ENCODE measurements at regions not wholly inside any gene's neighbourhood (a gene's known extent, or its start where the extent isn't known, plus 50 kb on each side); places are given as distances from the start of the nearest gene placed in this dataset.
"Not testable (repeated sequence)": the region's sequence is repeated elsewhere in the genome, so short reads cannot be mapped to it uniquely, and the experiment has no call there.

- no peak for DNase-seq (ENCODE audit: low spot score)
These were observed 149.6 kb upstream of the TLE3 start for GRCh38 chr15:70247281-70247680.

DNA sequence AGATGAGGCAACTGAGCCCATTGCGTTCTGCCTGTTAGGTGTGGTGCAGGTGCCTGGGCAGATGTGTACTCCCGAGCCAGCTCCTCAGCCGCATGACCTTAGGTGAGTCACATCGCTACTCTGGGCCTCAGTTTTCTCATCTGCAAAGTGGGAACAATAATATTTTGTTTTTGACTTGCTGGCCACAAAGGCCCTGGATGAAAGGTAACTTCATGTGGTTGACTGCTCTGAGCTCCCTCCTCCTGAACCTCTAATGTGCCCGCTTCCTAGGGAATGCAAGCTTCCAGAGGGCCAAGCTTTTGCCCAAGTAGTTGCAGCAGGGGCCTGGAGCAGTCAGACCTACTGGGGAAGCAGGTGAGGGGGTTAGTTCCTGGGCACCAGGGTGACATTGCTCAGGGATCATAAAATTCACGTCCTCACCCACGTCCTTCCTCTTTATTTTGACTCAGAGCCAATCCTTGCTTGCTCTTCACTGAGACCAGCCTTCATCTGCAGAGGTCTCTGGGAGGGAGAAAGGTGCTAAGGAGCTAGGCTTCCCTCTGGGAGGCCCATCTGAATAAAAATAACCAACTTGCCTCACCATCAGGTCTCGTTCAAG lies 149.0 kb upstream of the TLE3 start:
- no peak for DNase-seq (ENCODE audit: low spot score)

GRCh38 chr15:70245932-70246622 lies 148.4 kb upstream of the TLE3 start:
- peak; percentile 82 for DNase-seq (ENCODE audit: low spot score)

- no peak for DNase-seq (ENCODE audit: low spot score)
These were observed 147.3 kb upstream of the TLE3 start for GRCh38 chr15:70244978-70245542.

DNA sequence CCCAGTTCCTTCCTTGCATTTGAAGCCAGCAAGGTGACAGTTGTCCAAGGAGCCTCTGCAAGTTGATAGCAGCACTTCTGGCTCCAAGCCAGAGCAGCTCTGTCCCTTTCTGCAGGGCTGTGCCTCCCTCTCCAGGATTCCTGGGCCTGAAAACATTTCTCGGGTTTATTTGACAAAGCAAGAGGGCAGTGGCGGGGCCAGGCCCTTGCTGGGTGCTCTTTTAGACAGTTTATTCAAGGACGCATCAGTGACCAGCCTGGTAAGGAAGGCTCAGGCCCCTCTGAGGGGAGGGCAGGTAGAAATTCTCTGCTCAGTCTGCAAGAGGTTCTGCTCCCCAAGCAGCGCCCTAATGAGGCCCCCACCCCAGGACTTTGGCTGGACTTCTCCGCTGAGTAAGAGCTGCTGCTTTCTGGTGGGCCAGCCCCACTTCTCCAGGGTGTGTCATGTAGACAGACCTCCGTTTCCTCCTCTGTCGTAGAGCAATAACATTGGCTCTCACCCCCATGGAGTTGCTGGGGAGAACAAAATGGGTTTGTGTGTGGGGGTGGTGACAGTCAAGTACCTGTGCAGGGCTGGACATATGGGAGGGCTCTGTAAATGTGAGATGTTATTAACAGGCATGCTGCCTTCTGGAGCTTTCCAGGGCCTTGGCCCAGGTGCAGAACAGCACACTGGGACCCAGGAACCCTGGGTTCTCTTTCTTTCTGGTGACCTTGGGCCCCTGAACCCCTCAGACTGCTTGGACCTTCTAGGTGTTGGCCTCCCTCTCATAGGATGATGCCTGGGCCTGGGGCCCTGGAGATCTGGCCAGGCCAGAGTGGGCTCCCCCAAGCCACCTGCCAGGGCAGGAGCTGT lies 146.2 kb upstream of the TLE3 start:
- DNase-seq (ENCODE audit: low spot score) = peak; percentile 18

DNA sequence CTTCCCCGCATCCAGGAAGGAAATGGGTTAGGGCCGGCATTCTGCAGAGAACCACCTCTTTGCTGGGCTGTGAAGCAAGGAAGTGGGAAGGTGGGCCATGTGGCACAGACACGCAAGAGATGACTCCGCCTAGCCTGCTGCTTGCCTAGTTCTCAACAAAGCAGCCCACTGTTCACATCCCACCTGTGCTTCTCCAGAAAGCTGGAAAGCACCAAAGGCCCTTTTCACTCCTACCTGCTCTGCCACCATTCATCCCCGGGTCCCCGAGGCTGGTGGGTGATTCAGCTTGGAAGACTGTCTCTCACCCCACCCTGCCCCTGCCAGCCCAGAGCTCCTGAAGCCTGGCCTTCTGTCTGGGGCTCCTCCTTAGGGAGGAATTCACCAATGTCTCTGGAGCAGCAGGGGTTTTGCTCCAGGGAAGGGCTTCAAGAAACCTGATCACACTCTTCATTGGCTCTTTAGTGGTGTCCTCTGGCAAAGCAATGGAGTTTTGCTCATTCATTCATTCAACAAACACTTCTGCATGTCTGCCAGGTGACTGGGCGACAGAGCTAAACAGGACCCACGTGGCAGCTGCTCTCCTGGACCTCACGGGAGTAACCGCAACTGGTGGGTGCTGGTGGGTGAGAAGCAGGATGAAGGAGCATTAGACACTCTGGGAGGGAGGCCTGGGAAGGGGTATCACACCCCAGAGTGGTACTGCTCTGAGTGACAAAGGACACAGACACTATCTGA lies 145.4 kb upstream of the TLE3 start:
- DNase-seq (ENCODE audit: low spot score) = peak; percentile 37

DNA sequence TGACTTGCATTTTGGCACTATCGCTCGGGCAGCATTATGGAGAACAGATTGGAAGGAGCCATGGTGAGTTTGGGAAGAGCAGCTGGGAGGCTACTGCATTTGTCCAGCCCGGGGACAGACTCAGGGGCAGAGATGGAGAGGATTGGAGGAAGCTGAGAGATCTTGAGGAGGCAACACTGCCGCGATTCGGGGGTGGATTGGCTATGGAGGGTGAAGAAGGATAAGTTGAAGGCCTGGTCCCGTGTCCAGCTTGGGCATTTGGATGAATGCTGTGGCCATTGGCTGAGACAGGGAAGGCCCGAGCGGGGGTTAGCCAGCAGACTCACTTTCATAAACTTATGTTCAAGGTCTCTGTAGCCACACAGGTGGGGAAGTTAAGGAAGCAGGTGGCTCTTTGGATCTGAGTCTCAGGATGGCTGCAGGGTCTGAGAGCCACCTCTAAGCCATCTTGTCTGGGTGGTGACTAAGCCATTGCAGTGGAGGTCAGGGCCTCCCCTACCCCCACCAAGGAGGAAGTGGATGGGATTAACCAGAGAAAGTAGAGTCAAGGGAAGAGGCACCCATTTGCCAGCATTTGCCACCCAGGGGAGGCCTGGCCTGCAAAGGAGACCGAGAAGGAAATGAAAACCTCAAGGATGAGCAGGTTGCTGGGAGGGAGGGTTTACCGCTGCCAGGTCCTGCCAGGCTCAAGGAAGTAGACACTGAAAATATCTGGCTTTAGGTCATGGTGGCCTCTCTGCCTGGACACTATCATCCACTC lies 144.0 kb upstream of the TLE3 start:
- peak; percentile 77 for DNase-seq (ENCODE audit: low spot score)

DNA sequence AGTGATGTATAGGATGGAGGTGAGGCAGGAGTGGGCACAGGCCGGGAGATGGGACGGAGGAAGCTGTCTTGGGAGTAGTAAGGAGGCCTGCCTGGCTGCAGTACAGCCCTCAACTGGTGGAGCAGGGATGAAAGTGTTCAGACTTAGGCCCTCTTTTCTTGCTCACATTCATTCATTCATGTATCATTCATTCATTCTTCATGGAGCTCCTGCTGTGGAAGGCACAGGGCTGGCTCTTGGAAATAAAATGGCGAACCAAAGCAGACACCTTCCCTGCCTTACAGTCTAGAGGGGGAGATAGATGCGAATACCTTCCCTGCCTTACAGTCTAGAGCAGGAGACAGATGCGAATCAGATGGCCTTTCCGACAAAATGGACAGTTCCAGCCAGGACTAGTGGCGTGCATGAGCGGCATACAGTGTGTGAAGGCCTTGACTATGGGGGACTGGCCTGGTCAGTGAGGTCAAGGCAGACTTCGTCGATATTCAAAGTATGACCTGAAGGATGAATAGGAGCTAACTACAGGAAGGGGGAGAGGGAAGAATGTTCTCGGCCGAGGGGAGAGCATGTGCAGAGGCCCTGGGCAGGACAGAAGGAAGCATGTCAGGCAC lies 143.2 kb upstream of the TLE3 start:
- DNase-seq (ENCODE audit: low spot score) = no peak

GRCh38 chr15:70240082-70240481 lies 142.4 kb upstream of the TLE3 start:
- DNase-seq (ENCODE audit: low spot score) = no peak

GRCh38 chr15:70238917-70239316 lies 141.2 kb upstream of the TLE3 start:
- no peak for DNase-seq (ENCODE audit: low spot score)

DNA sequence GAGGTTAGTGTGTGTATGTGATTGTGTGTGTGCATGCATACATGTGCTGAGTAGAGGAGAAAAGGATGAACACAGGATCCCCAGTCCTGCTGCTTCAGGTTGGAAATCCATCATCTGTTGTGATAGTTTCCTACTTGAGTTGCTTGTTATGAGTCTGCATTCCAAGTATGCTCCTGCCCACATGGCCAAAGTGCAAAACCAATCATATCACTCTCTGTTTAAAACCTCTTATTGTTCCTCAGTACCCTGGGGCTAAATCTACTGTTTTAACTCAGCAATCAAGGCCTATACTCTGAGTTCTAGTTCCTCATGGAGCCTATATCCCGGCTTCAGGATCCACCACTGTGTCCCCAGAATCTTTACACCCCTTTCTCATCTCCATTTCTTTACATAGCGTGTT lies 139.9 kb upstream of the TLE3 start:
- no peak for DNase-seq (ENCODE audit: low spot score)

DNA sequence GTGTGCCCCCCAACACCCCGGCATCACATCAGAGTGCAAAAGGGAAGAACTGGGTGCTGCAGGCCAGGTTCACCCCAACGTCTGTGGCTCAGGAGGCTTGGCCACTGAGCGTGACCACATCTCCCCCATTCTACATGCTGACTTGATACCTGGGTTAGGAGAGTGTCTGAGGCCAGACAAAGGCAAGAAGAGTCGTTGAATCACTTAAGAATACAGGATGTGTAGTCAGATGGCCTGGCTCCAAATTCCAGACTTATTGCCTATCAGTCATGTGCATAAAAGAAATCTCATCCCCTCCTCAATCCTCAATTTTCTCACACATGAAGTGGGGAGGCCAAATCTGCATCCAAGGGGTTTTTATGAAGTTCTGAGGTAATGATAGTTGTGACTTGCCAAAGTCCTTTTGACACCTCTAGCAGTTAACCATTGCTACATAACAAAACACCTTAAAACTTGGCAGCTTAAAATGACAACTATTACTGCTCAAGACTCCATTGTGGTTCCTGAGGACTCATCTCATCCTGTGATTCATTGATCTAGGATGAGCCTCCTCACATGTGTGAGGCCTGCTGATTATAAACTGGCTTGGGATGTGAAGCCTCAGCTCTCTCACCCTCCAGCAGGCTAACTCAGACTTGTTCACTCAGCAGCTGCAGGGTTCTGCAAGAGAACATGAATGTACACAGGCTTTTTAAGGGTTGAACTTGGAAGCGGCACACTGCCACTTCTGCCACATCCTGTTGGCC lies 138.8 kb upstream of the TLE3 start:
- peak; percentile 92 for DNase-seq (ENCODE audit: low spot score)

DNA sequence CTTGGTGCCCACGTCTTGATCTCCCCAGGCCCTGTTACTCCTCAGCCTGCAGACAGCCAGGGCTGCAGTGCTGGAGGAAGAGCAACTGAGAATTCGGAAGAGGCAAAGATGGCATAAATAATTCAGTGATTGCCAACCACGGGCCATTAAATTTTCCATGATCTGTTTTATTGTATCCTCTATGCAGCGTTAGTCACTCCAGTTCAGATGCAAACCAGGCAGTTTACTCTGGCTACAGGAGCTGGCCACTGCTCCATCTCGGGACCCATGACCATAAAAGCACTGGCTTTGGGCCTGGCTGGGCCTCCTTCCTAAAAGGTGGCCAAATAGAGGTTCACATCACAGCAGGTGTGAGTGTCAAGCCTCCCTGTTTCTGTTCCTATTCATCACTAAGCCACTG lies 137.6 kb upstream of the TLE3 start:
- no peak for DNase-seq (ENCODE audit: low spot score)

DNA sequence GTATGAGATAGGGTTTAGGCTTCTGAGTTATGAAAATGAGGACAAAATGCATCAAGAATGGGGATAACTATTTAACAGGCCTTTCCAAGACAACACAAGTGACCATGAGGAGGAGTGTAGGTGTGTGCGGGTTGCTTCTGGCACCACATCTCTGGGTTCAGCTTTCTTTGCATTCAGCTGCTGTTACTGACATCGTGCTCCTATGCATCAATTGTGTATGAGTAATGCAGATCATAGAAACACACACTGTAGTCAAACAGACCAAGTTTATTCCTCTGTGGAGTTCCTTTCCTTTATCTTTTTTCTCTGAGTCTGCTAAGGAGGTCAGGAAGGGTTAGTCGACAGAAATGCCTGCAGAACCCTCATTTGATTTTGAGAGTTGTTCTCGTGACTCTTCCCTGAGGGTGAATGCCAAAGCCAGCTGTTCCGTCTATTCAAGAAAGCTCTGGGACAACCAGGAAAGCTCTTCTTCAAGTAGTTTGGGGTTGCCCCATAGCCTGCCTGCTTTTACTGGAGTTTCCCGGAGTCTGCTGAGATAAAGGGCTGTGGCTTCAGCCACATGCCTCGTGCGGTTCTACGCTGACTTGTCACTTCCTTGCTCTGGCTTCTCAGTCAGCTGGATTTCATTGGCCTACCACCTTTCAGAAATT lies 136.7 kb upstream of the TLE3 start:
- DNase-seq (ENCODE audit: low spot score) = no peak

GRCh38 chr15:70231484-70231883 lies 133.8 kb upstream of the TLE3 start:
- DNase-seq (ENCODE audit: low spot score) = no peak

DNA sequence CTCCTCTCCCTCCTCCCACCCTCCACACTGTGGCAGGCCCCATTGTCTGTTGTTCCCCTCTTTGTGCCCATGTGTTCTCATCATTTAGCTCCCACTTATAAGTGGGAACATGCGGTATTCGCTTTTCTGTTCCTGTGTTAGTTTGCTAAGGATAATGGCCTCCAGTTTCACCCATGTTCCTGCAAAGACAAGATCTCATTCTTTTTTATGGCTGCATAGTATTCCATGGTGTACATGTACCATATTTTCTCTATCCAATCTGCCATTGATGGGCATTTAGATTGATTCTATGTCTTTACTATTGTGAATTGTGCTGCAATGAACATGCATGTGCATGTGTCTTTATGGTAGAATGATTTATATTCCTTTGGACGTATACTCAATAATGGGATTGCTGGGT lies 130.2 kb upstream of the TLE3 start:
- not testable (repeated sequence) for DNase-seq (ENCODE audit: low spot score)

DNA sequence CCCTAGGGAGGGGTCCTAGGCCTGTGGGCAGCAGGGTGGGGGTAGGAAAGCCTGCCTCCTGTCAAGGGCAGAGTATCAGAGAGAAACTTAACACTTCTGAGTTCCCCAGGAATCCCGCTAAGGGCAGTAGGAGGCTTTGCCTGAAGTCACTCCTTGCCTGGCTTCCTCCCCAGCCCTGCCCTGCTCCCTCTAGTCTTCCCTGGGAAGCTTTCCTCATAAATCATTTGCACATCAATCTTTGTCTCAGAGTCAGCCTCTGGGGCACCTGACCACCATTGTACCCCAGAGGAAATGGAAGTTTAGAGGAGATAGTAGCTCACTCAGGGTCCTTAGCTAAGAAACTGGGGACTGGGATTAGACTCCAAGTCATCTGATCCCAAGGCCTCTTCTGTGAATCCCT lies 129.4 kb upstream of the TLE3 start:
- no peak for DNase-seq (ENCODE audit: low spot score)

DNA sequence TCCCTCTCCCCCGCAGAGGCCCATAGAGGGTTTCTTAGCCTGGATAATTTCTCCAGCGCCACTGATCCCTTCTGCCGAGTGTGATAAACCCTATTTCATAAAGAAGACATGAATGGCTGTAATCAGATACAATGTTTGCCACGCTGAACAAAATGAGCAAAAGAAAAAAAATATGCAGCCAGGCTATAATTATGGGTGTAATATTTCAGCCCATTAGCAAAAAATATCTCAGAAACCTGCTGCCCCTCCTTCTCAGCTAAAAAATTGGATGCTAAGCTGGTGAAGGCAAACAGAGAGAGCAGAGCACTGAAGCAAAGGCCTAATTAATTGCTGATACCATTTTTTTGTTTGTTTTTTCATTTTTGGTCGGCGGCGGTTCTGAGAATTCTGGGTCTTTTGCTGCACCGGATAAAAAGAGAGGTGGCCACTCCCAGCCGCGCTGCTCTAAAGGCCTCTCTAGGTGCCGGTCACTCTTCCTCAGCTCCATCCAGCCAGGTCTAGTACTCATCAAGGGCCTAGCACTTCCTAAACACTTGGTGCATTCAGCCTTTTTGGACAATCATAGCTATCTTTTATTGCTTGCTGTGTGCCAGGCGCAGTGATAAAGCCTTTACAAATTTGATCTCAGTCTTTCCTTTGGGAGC lies 128.7 kb upstream of the TLE3 start:
- DNase-seq (ENCODE audit: low spot score) = no peak

DNA sequence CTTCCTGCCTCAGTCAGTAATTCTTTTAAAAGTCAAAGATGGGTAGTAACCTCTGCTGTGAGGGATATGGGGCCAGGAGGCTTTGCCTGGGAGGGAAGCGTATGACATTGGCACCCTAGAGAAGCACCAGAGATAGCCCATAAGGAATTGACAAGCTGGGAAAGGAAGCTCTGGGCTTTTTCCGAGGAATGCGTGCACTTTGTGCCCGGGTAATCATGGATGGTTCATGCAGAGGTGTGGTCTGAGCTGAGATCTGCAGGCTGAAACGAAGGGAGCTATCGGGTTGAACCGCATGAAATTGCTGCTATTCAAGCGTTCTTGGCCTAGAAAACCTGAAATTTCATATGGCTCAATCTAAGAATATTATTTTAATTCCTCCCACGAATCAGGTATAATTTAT lies 127.7 kb upstream of the TLE3 start:
- DNase-seq (ENCODE audit: low spot score) = no peak

All from kidney tubule cell (primary cell).